HG02759 (cell line): ENCODE measurements at regions not wholly inside any gene's neighbourhood (a gene's known extent, or its start where the extent isn't known, plus 50 kb on each side); places are given as distances from the start of the nearest gene placed in this dataset.

Experiments used
- ATAC-seq: cut with Tn5 transposase; IDR thresholded peaks from one replicate; pipeline ENCODE4 v1.9.1; 2021; ENCODE audit warnings: mild to moderate bottlenecking, moderate library complexity; ENCODE audit not compliant: unreplicated experiment

- no peak for ATAC-seq
Measured at GRCh38 chr16:64313726-64314125, 808.1 kb downstream of the CDH11 start.

GRCh38 chr16:64312980-64313379, 808.9 kb downstream of the CDH11 start:
- no peak for ATAC-seq

DNA sequence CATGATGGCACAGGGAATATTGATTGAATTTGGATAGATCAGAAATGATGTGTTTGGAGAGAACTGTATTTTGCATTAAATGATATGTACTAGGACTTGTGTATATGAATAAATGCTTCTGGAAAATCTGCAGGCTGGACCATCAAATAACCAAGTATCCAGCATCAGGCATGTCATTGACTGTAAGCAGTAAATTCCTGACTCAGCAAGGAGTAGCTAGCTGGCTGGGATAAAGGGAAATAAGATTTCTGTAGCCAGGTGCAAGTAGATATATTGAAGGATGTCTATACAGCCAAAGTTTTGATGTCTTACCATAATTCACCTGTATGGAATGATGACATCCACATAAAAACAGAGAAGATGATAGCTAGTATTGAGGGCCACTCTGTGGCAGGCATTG, 809.6 kb downstream of the CDH11 start:
- no peak for ATAC-seq

DNA sequence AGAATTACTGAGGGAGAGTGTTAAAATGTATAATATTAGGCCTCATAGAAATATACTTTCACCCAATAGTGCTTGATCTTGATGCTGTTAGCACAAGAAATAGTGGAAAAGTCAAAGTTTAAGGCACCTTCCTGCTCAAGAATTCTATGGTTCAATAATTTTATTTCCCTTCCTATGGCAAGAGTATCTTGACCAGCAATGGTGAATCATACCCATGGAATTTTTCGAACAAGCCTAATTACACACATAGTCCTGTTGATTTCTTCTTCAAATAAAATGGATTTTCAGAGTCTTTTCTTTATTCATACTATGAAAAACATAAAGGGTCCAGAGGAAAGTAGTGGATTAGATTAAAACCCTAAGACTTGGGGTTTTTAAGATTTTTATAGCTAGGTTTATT, 810.6 kb downstream of the CDH11 start:
- ATAC-seq, result no peak

DNA sequence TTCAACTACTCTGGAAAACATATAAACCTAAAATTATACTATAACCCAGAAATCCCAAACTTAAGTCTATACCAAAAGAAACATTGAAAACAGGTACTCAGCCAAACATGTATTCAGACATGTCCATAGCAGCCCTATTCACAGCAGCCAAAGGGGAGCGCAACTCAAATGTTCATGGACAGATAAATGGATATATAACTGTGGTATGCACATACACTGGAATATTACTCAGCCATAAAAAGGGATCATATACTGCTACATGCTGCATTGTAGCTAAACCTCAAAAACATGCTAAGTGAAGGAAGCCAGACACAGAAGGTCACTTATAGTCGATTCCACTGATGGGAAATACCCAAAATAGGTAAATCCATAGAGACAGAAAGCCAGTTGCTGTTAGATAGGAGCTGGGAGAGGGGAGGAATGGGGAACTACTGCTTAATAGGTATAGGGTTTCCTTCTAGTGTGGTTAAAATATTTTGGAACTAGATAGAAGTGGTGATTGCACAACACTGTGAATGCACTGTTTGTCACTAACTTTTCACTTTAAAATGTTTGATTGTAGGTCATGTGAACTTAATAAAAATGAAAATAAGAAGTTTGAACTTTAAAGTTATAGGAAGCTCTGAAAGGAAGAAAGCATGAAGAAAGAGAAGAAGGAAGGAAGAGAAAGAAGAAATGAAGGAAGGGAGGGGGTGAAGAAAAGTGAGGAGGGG, 812.3 kb downstream of the CDH11 start:
- no peak for ATAC-seq

- ATAC-seq, result no peak
Measured at GRCh38 chr16:64308721-64309120, 813.1 kb downstream of the CDH11 start.

DNA sequence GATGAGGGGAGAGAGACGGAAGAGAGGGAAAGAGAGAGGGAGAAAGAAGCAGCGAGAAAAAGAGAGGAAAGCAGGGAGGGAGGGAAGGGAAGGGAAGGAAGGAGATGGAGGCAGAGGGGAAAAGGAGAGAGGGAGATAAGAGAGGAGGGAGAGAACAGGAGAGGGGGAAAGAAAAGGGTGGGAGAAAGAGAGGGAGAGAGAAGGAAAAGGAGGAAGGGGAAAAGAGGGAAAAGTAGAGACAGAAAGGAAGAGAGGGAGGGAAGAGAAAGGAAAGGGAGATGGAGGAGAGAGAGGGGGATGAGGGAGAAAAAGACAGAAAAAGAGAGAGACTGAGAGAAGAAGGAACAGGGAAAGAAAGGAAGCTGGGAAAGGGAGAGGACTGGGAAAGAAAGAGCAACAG, 814.4 kb downstream of the CDH11 start:
- ATAC-seq, result no peak

GRCh38 chr16:64305663-64306062, 816.2 kb downstream of the CDH11 start:
- ATAC-seq, result no peak

DNA sequence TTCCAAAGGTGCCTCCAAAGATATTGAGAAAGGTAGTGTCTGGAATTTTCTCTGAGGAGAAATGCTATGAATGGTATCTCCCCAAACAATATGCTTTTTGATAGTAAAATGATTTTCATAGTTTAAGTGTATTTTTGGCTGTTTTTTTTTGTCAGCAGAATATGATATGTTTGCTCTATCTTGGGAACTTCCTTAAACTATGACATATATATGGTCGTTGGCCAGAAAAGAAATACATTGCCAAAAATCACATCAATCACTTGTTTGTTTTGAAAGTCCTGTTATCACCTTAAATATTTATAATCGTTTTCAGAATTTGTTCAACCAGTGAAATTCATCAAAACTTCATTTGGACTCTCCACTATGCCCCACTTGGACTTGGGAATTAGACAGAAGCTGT, 816.9 kb downstream of the CDH11 start:
- ATAC-seq, result no peak

DNA sequence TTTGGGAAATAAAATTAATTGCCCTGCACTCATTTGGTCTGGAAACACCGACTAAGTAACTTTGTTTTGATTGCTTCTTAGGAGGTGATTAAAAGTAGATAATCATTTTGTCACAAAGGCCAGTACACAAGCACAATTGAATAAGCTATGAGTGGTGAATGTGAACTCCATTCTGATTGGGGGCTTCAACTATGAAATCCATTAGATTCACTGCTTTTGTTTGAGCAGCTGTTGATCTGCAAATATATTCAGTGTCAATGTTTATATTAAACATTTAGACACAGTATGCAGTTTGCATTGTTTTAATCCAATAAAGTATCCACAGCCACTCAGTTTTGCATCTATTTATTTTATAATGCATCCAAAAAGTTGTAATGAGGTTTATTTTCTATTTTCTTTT, 817.5 kb downstream of the CDH11 start:
- no peak for ATAC-seq

- no peak for ATAC-seq
Measured at GRCh38 chr16:64297863-64298600, 823.8 kb downstream of the CDH11 start.

DNA sequence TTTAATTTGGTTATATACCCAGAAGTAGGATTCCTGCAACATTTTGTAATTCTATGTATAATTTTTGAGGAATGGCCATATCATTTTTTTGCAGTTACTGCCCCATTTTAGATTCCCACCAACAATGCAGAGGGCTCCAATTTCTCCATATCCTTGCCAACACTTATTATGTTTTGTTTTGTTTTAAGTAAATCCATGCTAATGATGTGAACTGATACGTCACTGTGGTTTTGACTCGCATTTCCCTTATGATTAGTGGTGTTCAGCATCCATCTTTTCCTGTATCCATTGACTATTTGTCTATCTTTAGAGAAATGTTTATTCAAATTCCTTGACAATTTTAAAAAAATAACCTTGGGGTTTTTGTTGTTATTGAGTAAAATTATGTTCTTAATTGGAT, 826.4 kb downstream of the CDH11 start:
- no peak for ATAC-seq

DNA sequence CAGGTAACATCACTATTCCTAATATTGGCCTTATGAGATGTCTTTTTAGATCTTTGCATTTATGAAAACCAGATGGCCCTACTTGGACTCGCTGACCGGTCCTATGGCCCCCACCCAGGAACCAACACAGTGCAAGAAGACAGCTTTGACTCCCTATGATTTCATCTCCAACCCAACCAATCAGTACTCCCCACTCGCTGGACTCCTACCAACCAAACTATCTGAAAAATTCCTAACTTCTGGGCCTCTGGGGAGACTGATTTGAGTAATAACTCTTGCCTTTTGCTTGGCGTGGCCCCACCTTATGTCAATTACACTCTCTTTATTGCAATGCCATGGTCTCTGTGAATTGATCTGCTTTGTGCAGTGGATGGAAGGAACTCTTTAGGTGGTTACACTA, 828.9 kb downstream of the CDH11 start:
- ATAC-seq, result no peak

DNA sequence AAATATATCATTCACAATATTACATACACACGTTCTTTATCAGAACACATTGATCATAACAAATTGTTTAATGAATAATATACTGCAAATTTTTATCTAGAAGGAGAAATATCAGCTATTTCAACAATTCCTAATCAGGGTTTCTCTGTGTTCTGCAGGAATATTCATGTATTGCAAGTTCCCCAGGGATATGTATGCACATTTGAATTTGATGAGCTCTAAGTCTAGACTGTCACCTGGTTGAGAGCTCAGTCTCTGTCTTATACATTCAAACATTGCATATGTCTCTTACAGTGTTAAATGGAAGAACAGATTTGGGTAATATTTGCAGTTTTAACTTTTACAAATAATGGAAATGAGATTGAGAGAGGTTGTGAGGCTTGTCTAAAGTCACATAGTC, 829.7 kb downstream of the CDH11 start:
- no peak for ATAC-seq

GRCh38 chr16:64290461-64290860, 831.4 kb downstream of the CDH11 start:
- no peak for ATAC-seq

- ATAC-seq, result no peak
Measured at GRCh38 chr16:64287655-64288528, 834.0 kb downstream of the CDH11 start.

- ATAC-seq, result no peak
Measured at GRCh38 chr16:64282181-64282580, 839.7 kb downstream of the CDH11 start.

- ATAC-seq, result no peak
Measured at GRCh38 chr16:64280317-64280716, 841.5 kb downstream of the CDH11 start.

- ATAC-seq, result no peak
Measured at GRCh38 chr16:64278196-64278595, 843.7 kb downstream of the CDH11 start.

DNA sequence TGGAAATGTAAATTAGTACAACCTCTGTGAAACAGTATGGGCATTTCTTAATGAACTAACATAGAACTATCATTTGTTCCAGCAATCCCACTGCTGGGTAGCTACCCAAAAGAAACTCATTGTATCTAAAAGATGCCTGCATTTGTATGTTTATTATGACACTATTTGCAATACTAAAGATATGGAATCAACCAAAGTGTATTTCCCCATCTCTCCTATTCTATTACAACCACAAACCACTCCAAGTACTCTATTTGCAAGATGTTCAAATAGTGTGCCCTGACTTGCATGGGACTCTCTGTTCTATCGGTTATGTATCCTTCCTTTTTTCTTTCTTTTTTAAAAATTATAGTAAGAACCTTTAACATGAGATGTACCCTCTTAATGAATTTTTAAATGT, 845.2 kb downstream of the CDH11 start:
- ATAC-seq, result no peak

- ATAC-seq, result no peak
Measured at GRCh38 chr16:64272028-64272427, 849.8 kb downstream of the CDH11 start.

DNA sequence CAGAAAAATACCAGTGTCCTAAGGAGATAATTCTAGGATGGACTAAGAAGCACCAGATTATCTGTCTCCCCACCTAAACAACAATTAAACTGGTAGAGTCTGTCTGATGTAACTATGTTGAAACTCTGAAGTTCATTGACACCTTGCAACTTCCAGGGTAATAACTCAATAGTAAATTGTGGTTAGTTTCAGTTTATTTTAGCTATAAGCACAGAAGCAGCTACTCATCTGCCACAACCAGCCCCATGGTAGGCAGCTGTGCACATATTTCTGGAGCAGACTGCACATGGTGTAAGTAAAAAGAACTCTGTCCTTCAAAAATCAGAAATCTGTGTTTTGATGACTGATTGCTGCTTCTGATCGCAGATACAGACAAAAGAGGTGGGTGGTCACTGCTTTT, 852.1 kb downstream of the CDH11 start:
- ATAC-seq, result no peak
